ENCODE measurements at regions not wholly inside any gene's neighbourhood (a gene's known extent, or its start where the extent isn't known, plus 50 kb on each side); places are given as distances from the start of the nearest gene placed in this dataset.

- no peak for DNase-seq (ENCODE audit: insufficient read length)
- TF ChIP-seq TAF1 (IDR thresholded peaks at IDR 0.05; ENCODE audit: borderline replicate concordance, low read depth, low read length) (no peak), POLR2AphosphoS5 (IDR thresholded peaks at IDR 0.05; ENCODE audit: low read depth, low read length) (no peak), POLR2A (IDR thresholded peaks at IDR 0.05; ENCODE audit: low read depth, low read length) (no peak)
- no peak for FAIRE-seq
Observed at GRCh38 chr7:41599760-41600159, 103.1 kb downstream of the INHBA start.

- FAIRE-seq: no peak
- no peak for DNase-seq (ENCODE audit: insufficient read length)
- TF ChIP-seq POLR2AphosphoS5 (IDR thresholded peaks at IDR 0.05; ENCODE audit: low read depth, low read length) (no peak), POLR2A (IDR thresholded peaks at IDR 0.05; ENCODE audit: low read depth, low read length) (no peak), TAF1 (IDR thresholded peaks at IDR 0.05; ENCODE audit: borderline replicate concordance, low read depth, low read length) (no peak)
Observed at GRCh38 chr7:41592794-41593193, 110.1 kb downstream of the INHBA start.

- TF ChIP-seq POLR2A (IDR thresholded peaks at IDR 0.05; ENCODE audit: low read depth, low read length) (no peak), TAF1 (IDR thresholded peaks at IDR 0.05; ENCODE audit: borderline replicate concordance, low read depth, low read length) (no peak), POLR2AphosphoS5 (IDR thresholded peaks at IDR 0.05; ENCODE audit: low read depth, low read length) (no peak)
- DNase-seq (ENCODE audit: insufficient read length): no peak
- no peak for FAIRE-seq
Observed at GRCh38 chr7:41592236-41592635, 110.7 kb downstream of the INHBA start.

- DNase-seq (ENCODE audit: insufficient read length): no peak
- no peak for FAIRE-seq
- TF ChIP-seq TAF1 (IDR thresholded peaks at IDR 0.05; ENCODE audit: borderline replicate concordance, low read depth, low read length) (no peak), POLR2A (IDR thresholded peaks at IDR 0.05; ENCODE audit: low read depth, low read length) (no peak), POLR2AphosphoS5 (IDR thresholded peaks at IDR 0.05; ENCODE audit: low read depth, low read length) (no peak)
Observed at GRCh38 chr7:41590986-41591385, 111.9 kb downstream of the INHBA start.

GRCh38 chr7:41588341-41588740 lies 114.5 kb downstream of the INHBA start:
- DNase-seq (ENCODE audit: insufficient read length) (no peak), FAIRE-seq (no peak)
- TF ChIP-seq POLR2A (IDR thresholded peaks at IDR 0.05; ENCODE audit: low read depth, low read length) (no peak), POLR2AphosphoS5 (IDR thresholded peaks at IDR 0.05; ENCODE audit: low read depth, low read length) (no peak), TAF1 (IDR thresholded peaks at IDR 0.05; ENCODE audit: borderline replicate concordance, low read depth, low read length) (no peak)

- no peak for FAIRE-seq
- DNase-seq (ENCODE audit: insufficient read length): no peak
- TF ChIP-seq POLR2A (IDR thresholded peaks at IDR 0.05; ENCODE audit: low read depth, low read length): no peak
- TF ChIP-seq TAF1 (IDR thresholded peaks at IDR 0.05; ENCODE audit: borderline replicate concordance, low read depth, low read length): no peak
- no peak for TF ChIP-seq POLR2AphosphoS5 (IDR thresholded peaks at IDR 0.05; ENCODE audit: low read depth, low read length)
Observed at GRCh38 chr7:41586931-41587640, 115.8 kb downstream of the INHBA start.

- DNase-seq (ENCODE audit: insufficient read length) (no peak), FAIRE-seq (no peak)
- TF ChIP-seq POLR2A (IDR thresholded peaks at IDR 0.05; ENCODE audit: low read depth, low read length) (no peak), POLR2AphosphoS5 (IDR thresholded peaks at IDR 0.05; ENCODE audit: low read depth, low read length) (no peak)
Observed at GRCh38 chr7:41584746-41585145, 118.1 kb downstream of the INHBA start.

- DNase-seq (ENCODE audit: insufficient read length): no peak
- FAIRE-seq: no peak
- TF ChIP-seq POLR2AphosphoS5 (IDR thresholded peaks at IDR 0.05; ENCODE audit: low read depth, low read length) (no peak), POLR2A (IDR thresholded peaks at IDR 0.05; ENCODE audit: low read depth, low read length) (no peak), TAF1 (IDR thresholded peaks at IDR 0.05; ENCODE audit: borderline replicate concordance, low read depth, low read length) (no peak)
Observed at GRCh38 chr7:41582116-41582515, 120.8 kb downstream of the INHBA start.

GRCh38 chr7:41581041-41581440 lies 121.8 kb downstream of the INHBA start:
- TF ChIP-seq POLR2AphosphoS5 (IDR thresholded peaks at IDR 0.05; ENCODE audit: low read depth, low read length) (no peak), TAF1 (IDR thresholded peaks at IDR 0.05; ENCODE audit: borderline replicate concordance, low read depth, low read length) (no peak), POLR2A (IDR thresholded peaks at IDR 0.05; ENCODE audit: low read depth, low read length) (no peak)
- DNase-seq (ENCODE audit: insufficient read length): no peak

GRCh38 chr7:41579961-41580935 lies 122.6 kb downstream of the INHBA start:
- DNase-seq (ENCODE audit: insufficient read length) (no peak), FAIRE-seq (no peak)
- TF ChIP-seq POLR2AphosphoS5 (IDR thresholded peaks at IDR 0.05; ENCODE audit: low read depth, low read length) (no peak), TAF1 (IDR thresholded peaks at IDR 0.05; ENCODE audit: borderline replicate concordance, low read depth, low read length) (no peak), POLR2A (IDR thresholded peaks at IDR 0.05; ENCODE audit: low read depth, low read length) (no peak)

More at GRCh38 chr7:41581041-41581440, 121.8 kb downstream of the INHBA start:
- FAIRE-seq: no peak

- FAIRE-seq (no peak), DNase-seq (ENCODE audit: insufficient read length) (no peak)
- no peak for TF ChIP-seq POLR2A (IDR thresholded peaks at IDR 0.05; ENCODE audit: low read depth, low read length)
- TF ChIP-seq TAF1 (IDR thresholded peaks at IDR 0.05; ENCODE audit: borderline replicate concordance, low read depth, low read length): no peak
- no peak for TF ChIP-seq POLR2AphosphoS5 (IDR thresholded peaks at IDR 0.05; ENCODE audit: low read depth, low read length)
Observed at GRCh38 chr7:41578700-41579099, 124.2 kb downstream of the INHBA start.
